ENCODE measurements at regions not wholly inside any gene's neighbourhood (a gene's known extent, or its start where the extent isn't known, plus 50 kb on each side); places are given as distances from the start of the nearest gene placed in this dataset.

DNA sequence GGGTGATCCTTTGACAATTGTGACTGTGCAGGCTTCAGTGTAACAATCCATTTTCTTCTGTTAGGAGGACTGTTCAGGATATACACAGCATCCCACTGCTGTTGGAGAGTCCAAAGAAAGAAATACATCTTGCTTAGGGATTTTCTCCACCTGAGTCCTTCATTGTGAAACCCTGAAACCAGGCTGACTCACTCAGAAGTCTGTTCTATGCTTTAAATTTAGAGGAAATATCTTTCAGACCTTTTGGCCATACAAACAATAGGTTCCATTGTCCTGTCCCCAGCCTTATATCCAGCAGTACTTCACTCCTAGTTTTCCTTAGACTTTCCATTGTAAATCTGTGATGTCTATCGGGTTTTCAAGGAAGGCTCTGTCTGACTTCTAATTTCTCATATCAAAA lies 379.1 kb downstream of the SUCLA2 start:
- Histone ChIP-seq H3K9me1 (ENCODE audit: control insufficient read depth, extremely low read depth, insufficient read depth, low read length) (no peaks in the 10 kb centered on the region), H3K27ac (ENCODE audit: control insufficient read depth, insufficient read depth, low read length) (no peak overlapping the region), H3K4me1 (ENCODE audit: control insufficient read depth, extremely low read depth, insufficient read depth, low read length) (no peaks in the 10 kb centered on the region), H4K20me1 (ENCODE audit: control insufficient read depth, extremely low read depth, insufficient read depth, low read length) (no peaks in the 10 kb centered on the region), H3K36me3 (ENCODE audit: control insufficient read depth in 2 of 2, extremely low read depth in 1 of 2, insufficient read depth in 2 of 2, low read length in 2 of 2) (no peaks in the 10 kb centered on the region), H3K4me3 (ENCODE audit: control insufficient read depth in 2 of 3, extremely low read depth in 1 of 3, insufficient read depth in 2 of 3, low read depth in 1 of 3, low read length in 3 of 3) (no peak overlapping the region), H3K27me3 (ENCODE audit: control insufficient read depth, extremely low read depth, insufficient read depth, low read length) (peaks cover 3% of the 10 kb centered on the region), H3K9me3 (ENCODE audit: control insufficient read depth, low read depth, low read length) (no peaks in the 10 kb centered on the region), H2AFZ (ENCODE audit: control insufficient read depth, low read length) (no peak overlapping the region), H3K4me2 (ENCODE audit: control insufficient read depth, extremely low read depth, insufficient read depth, low read depth, low read length) (no peak overlapping the region), H3K79me2 (ENCODE audit: control insufficient read depth, insufficient read depth, low read length) (no peaks in the 10 kb centered on the region), H3K9ac (ENCODE audit: control insufficient read depth, extremely low read depth, insufficient read depth, low read length) (no peak overlapping the region)
- no peak for DNase-seq (ENCODE audit: low read depth, low spot score)
- dilution Hi-C loops (cut with MboI; ENCODE audit: extremely low pct_ligation_motif_present, low sequenced_read_pairs), result no loop called here
- TF ChIP-seq EZH2 (IDR thresholded peaks at IDR 0.05; ENCODE audit: low read length), result no peak
- no peak for FAIRE-seq

- H3K4me1 ChIP-seq (ENCODE audit: control insufficient read depth, extremely low read depth, insufficient read depth, low read length), result no peaks in the 10 kb centered on the region
- no peak overlapping the region for H3K4me3 ChIP-seq (ENCODE audit: control insufficient read depth in 2 of 3, extremely low read depth in 1 of 3, insufficient read depth in 2 of 3, low read depth in 1 of 3, low read length in 3 of 3)
- H4K20me1 ChIP-seq (ENCODE audit: control insufficient read depth, extremely low read depth, insufficient read depth, low read length), result no peaks in the 10 kb centered on the region
- no peak for DNase-seq (ENCODE audit: low read depth, low spot score)
- H3K36me3 ChIP-seq (ENCODE audit: control insufficient read depth in 2 of 2, extremely low read depth in 1 of 2, insufficient read depth in 2 of 2, low read length in 2 of 2), result no peaks in the 10 kb centered on the region
- TF ChIP-seq CTCF (optimal IDR thresholded peaks at IDR 0.05 in 1 of 3, IDR thresholded peaks at IDR 0.05 in 1 of 3, conservative IDR thresholded peaks at IDR 0.05 in 1 of 3; ENCODE audit: extremely low read depth in 1 of 3, insufficient read depth in 2 of 3, low read length in 3 of 3), result no peak
- TF ChIP-seq EZH2 (IDR thresholded peaks at IDR 0.05; ENCODE audit: low read length), result no peak
- dilution Hi-C loops (cut with MboI; ENCODE audit: extremely low pct_ligation_motif_present, low sequenced_read_pairs), result no loop called here
- FAIRE-seq, result no peak
- no peak overlapping the region for H3K9ac ChIP-seq (ENCODE audit: control insufficient read depth, extremely low read depth, insufficient read depth, low read length)
- no peaks in the 10 kb centered on the region for H3K9me1 ChIP-seq (ENCODE audit: control insufficient read depth, extremely low read depth, insufficient read depth, low read length)
- no peak overlapping the region for H2AFZ ChIP-seq (ENCODE audit: control insufficient read depth, low read length)
- H3K27me3 ChIP-seq (ENCODE audit: control insufficient read depth, extremely low read depth, insufficient read depth, low read length), result no peaks in the 10 kb centered on the region
- H3K4me2 ChIP-seq (ENCODE audit: control insufficient read depth, extremely low read depth, insufficient read depth, low read depth, low read length), result no peak overlapping the region
- H3K27ac ChIP-seq (ENCODE audit: control insufficient read depth, insufficient read depth, low read length), result no peak overlapping the region
- H3K79me2 ChIP-seq (ENCODE audit: control insufficient read depth, insufficient read depth, low read length), result no peaks in the 10 kb centered on the region
- H3K9me3 ChIP-seq (ENCODE audit: control insufficient read depth, low read depth, low read length), result no peaks in the 10 kb centered on the region
These were observed 389.3 kb downstream of the SUCLA2 start for GRCh38 chr13:47611664-47612288.

DNA sequence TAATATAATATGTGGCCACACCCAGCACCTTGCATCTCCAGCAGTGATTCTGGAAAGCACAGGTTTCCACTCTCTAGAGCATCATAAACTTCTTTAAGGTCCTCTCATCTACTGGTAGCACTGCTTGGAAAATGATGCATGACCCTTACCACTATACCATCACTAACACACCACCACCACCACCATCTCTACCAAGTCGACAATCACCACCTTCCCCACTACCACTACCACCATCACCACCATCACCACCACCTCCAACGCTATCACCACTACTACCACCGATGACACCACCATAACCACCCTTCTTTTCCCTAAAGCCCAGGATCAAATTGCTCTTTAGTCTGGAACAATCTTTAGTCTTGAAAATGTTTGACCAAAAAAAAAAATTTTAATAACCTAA lies 390.4 kb downstream of the SUCLA2 start:
- no peak overlapping the region for H3K9ac ChIP-seq (ENCODE audit: control insufficient read depth, extremely low read depth, insufficient read depth, low read length)
- dilution Hi-C loops (cut with MboI; ENCODE audit: extremely low pct_ligation_motif_present, low sequenced_read_pairs), result no loop called here
- no peak for FAIRE-seq

More for the DNA sequence above, 390.4 kb downstream of the SUCLA2 start:
- Histone ChIP-seq H4K20me1 (ENCODE audit: control insufficient read depth, extremely low read depth, insufficient read depth, low read length) (no peaks in the 10 kb centered on the region), H3K4me2 (ENCODE audit: control insufficient read depth, extremely low read depth, insufficient read depth, low read depth, low read length) (no peak overlapping the region), H3K79me2 (ENCODE audit: control insufficient read depth, insufficient read depth, low read length) (no peaks in the 10 kb centered on the region), H3K4me3 (ENCODE audit: control insufficient read depth in 2 of 3, extremely low read depth in 1 of 3, insufficient read depth in 2 of 3, low read depth in 1 of 3, low read length in 3 of 3) (no peak overlapping the region), H3K9me1 (ENCODE audit: control insufficient read depth, extremely low read depth, insufficient read depth, low read length) (no peaks in the 10 kb centered on the region), H3K27ac (ENCODE audit: control insufficient read depth, insufficient read depth, low read length) (no peak overlapping the region), H3K4me1 (ENCODE audit: control insufficient read depth, extremely low read depth, insufficient read depth, low read length) (no peaks in the 10 kb centered on the region), H3K9me3 (ENCODE audit: control insufficient read depth, low read depth, low read length) (no peaks in the 10 kb centered on the region), H3K27me3 (ENCODE audit: control insufficient read depth, extremely low read depth, insufficient read depth, low read length) (no peaks in the 10 kb centered on the region), H2AFZ (ENCODE audit: control insufficient read depth, low read length) (no peak overlapping the region), H3K36me3 (ENCODE audit: control insufficient read depth in 2 of 2, extremely low read depth in 1 of 2, insufficient read depth in 2 of 2, low read length in 2 of 2) (no peaks in the 10 kb centered on the region)
- no peak for DNase-seq (ENCODE audit: low read depth, low spot score)
- TF ChIP-seq EZH2 (IDR thresholded peaks at IDR 0.05; ENCODE audit: low read length) (no peak), CTCF (optimal IDR thresholded peaks at IDR 0.05 in 1 of 3, IDR thresholded peaks at IDR 0.05 in 1 of 3, conservative IDR thresholded peaks at IDR 0.05 in 1 of 3; ENCODE audit: extremely low read depth in 1 of 3, insufficient read depth in 2 of 3, low read length in 3 of 3) (no peak)
